Esophagus muscularis mucosa (tissue), 3 donors: ENCODE measurements at regions not wholly inside any gene's neighbourhood (a gene's known extent, or its start where the extent isn't known, plus 50 kb on each side); places are given as distances from the start of the nearest gene placed in this dataset.

Experiments
- CTCF ChIP-seq, 3 experiments: fragments of 200-600 bp in 2 of 3; fragments of 450-650 bp in 1 of 3; sonication (generic) in 2 of 3; IDR thresholded peaks; one replicate each; pipeline ENCODE4 v1.5.1; 2017 to 2019; ENCODE audit warnings: antibody characterized with exemption in 3 of 3, mild to moderate bottlenecking in 2 of 3, moderate library complexity in 1 of 3
- POLR2A ChIP-seq: fragments of 450-650 bp; IDR thresholded peaks from one replicate; pipeline ENCODE4 v1.6.1; 2017; ENCODE audit warnings: antibody characterized with exemption, moderate library complexity, mild to moderate bottlenecking, low read depth

- TF ChIP-seq CTCF (IDR thresholded peaks at IDR 0.05) = no peak
- no peak for TF ChIP-seq POLR2A
These were observed 174.5 kb upstream of the TRPM3 start for GRCh38 chr9:71295928-71296327.
